GM12878 (cell line): ENCODE measurements at regions not wholly inside any gene's neighbourhood (a gene's known extent, or its start where the extent isn't known, plus 50 kb on each side); places are given as distances from the start of the nearest gene placed in this dataset.

ENCODE experiments used
- ATAC-seq: fragments of 200-7000 bp; cut with Tn5 transposase; 3 replicates; pipeline ENCODE4 v1.9.1; 2020; ENCODE audit warnings: mild to moderate bottlenecking, moderate library complexity
- BruUV-seq: library from RNA; stranded (reverse); fragments of 400-500 nt; replicated peaks from 2 replicates; lab custom pipeline; 2021; lab: Mats Ljungman, UMichigan
- CTCF ChIA-PET: fragments of 300-600 bp; sonication (Branson Sonifier 250); formaldehyde crosslinking; extraction: SDS; loops from one replicate; lab custom pipeline; 2021; ENCODE audit warnings: inconsistent platforms; lab: Yijun Ruan, JAX
- POLR2A ChIA-PET: fragments of 350-600 bp; formaldehyde crosslinking; extraction: SDS; loops from one replicate; lab custom pipeline; 2021; ENCODE audit warnings: inconsistent platforms; lab: Charles Lee
- RAD21 ChIA-PET: fragments of 300-600 bp; sonication (Branson Sonifier 250); formaldehyde crosslinking; loops from one replicate; lab custom pipeline; 2023; ENCODE audit warnings: antibody characterized with exemption; ENCODE audit not compliant: unreplicated experiment; lab: Charles Lee
- SMC1A ChIA-PET: fragments of 300-600 bp; sonication (Branson Sonifier 250); formaldehyde crosslinking; loops from one replicate; lab custom pipeline; 2023; ENCODE audit not compliant: unreplicated experiment, uncharacterized antibody; lab: Charles Lee
- DNase-seq: peaks from one replicate; pipeline ENCODE4 v3.0.0-alpha.2; 2011; ENCODE audit warnings: low read depth, low spot score
- FAIRE-seq: peaks from 3 replicates; lab custom pipeline; 2011; peaks lifted over from hg19 to GRCh38; lab: Jason Lieb, UNC
- H2AFZ ChIP-seq: 2 replicates; pipeline ENCODE4 v1.6.0; 2011; ENCODE audit warnings: low read depth, low read length, control low read depth; ENCODE audit not compliant: control insufficient read depth
- H3K27ac ChIP-seq: 2 replicates; pipeline ENCODE4 v1.5.1; 2011; ENCODE audit warnings: control low read depth; ENCODE audit not compliant: control insufficient read depth, insufficient read depth
- H3K27me3 ChIP-seq, 2 experiments: replicated peaks in 1 of 2; 2 replicates each; pipeline versions ENCODE4 v1.6.0 to v1.6.1; 2011; ENCODE audit warnings: low read length in 1 of 2; ENCODE audit not compliant: control insufficient read depth in 2 of 2, insufficient read depth in 2 of 2
- H3K36me3 ChIP-seq, 2 experiments: 2 replicates each; pipeline ENCODE4 v1.5.1; 2011; ENCODE audit warnings: low read length in 1 of 2; ENCODE audit not compliant: control insufficient read depth in 2 of 2, insufficient read depth in 2 of 2
- H3K4me1 ChIP-seq: 2 replicates; pipeline ENCODE4 v1.6.1; 2011; ENCODE audit warnings: mild to moderate bottlenecking, low read length, moderate library complexity, mixed read lengths; ENCODE audit not compliant: control insufficient read depth, insufficient read depth
- H3K4me2 ChIP-seq: 2 replicates; pipeline ENCODE4 v1.6.0; 2011; ENCODE audit warnings: control low read depth; ENCODE audit not compliant: control insufficient read depth, insufficient read depth
- H3K4me3 ChIP-seq: fragments of 200-600 bp; sonication (generic); 2 replicates; pipeline ENCODE4 v1.5.1; 2016
- H3K79me2 ChIP-seq: 2 replicates; pipeline ENCODE4 v1.6.0; 2011; ENCODE audit warnings: low read length; ENCODE audit not compliant: control insufficient read depth, insufficient read depth
- H3K9ac ChIP-seq: 2 replicates; pipeline ENCODE4 v1.8.0; 2011; ENCODE audit warnings: low read length, control low read depth, mixed read lengths; ENCODE audit not compliant: control insufficient read depth, insufficient read depth
- H3K9me3 ChIP-seq: replicated peaks from 3 replicates; pipeline ENCODE4 v1.5.1; 2011; ENCODE audit warnings: mild to moderate bottlenecking, low read length; ENCODE audit not compliant: control insufficient read depth, insufficient read depth
- H4K20me1 ChIP-seq: 2 replicates; pipeline ENCODE4 v1.6.0; 2011; ENCODE audit not compliant: control insufficient read depth, insufficient read depth
- CBX5 ChIP-seq: sonication (generic); IDR thresholded peaks from 2 replicates; pipeline ENCODE4 v1.6.1; 2016; ENCODE audit warnings: low read depth, moderate library complexity, mild to moderate bottlenecking, inconsistent platforms
- GATAD2B ChIP-seq: fragments of 450-650 bp; conservative IDR thresholded peaks from 2 replicates; pipeline ENCODE4 v1.6.1; 2017; ENCODE audit warnings: low read depth, mild to moderate bottlenecking, moderate library complexity
- HCFC1 ChIP-seq: fragments of 150-350 bp; IDR thresholded peaks from 2 replicates; pipeline ENCODE4 v1.6.1; 2014; ENCODE audit warnings: low read length
- MTA2 ChIP-seq: fragments of 450-650 bp; IDR thresholded peaks from 2 replicates; pipeline ENCODE4 v1.6.1; 2016; ENCODE audit warnings: low read depth, mild to moderate bottlenecking, moderate library complexity
- MTA3 ChIP-seq: IDR thresholded peaks from 2 replicates; pipeline ENCODE4 v1.6.1; 2012; ENCODE audit warnings: low read length, inconsistent platforms, borderline replicate concordance
- RELA ChIP-seq: fragments of 450-650 bp; IDR thresholded peaks from 2 replicates; pipeline ENCODE4 v1.8.0; 2014; ENCODE audit warnings: borderline replicate concordance; ENCODE audit not compliant: partially characterized antibody
- SIX5 ChIP-seq: IDR thresholded peaks from 2 replicates; pipeline ENCODE4 v1.6.1; 2011; ENCODE audit warnings: mild to moderate bottlenecking, low read depth, low read length, moderate library complexity; ENCODE audit not compliant: severe bottlenecking
- SMAD5 ChIP-seq: IDR thresholded peaks from 2 replicates; pipeline ENCODE4 v1.6.1; 2016; ENCODE audit warnings: antibody characterized with exemption, low read depth
- SP1 ChIP-seq: IDR thresholded peaks from one replicate; pipeline ENCODE4 v1.6.1; 2011; ENCODE audit warnings: low read depth, low read length
- SPI1 ChIP-seq: IDR thresholded peaks from 2 replicates; pipeline ENCODE4 v1.6.1; 2011; ENCODE audit warnings: low read depth, mild to moderate bottlenecking, low read length, moderate library complexity, borderline replicate concordance; ENCODE audit not compliant: insufficient read depth
- STAT3 ChIP-seq: IDR thresholded peaks from 2 replicates; pipeline ENCODE4 v1.6.1; 2011; ENCODE audit warnings: low read depth, low read length, improper control_type of control experiment
- TAF1 ChIP-seq: IDR thresholded peaks from 2 replicates; pipeline ENCODE4 v1.6.1; 2011; ENCODE audit warnings: mild to moderate bottlenecking, low read depth, low read length, borderline replicate concordance
- USF2 ChIP-seq: IDR thresholded peaks from 2 replicates; pipeline ENCODE4 v1.6.1; 2011; ENCODE audit warnings: low read depth, low read length, improper control_type of control experiment, borderline replicate concordance
- ZBTB33 ChIP-seq: fragments of 450-650 bp; IDR thresholded peaks from 2 replicates; pipeline ENCODE4 v1.6.1; 2017; ENCODE audit warnings: mild to moderate bottlenecking
- ZNF622 ChIP-seq: fragments of 450-650 bp; IDR thresholded peaks from 2 replicates; pipeline ENCODE4 v1.6.1; 2017; ENCODE audit warnings: mild to moderate bottlenecking, inconsistent platforms
- ZNF687 ChIP-seq: fragments of 450-650 bp; IDR thresholded peaks from 2 replicates; pipeline ENCODE4 v1.6.1; 2017; ENCODE audit warnings: mild to moderate bottlenecking, moderate library complexity
- WGBS: methylation state at CpG from one replicate; pipeline ENCODE4 v1.1.6; 2016; ENCODE audit warnings: low lambda C conversion rate; ENCODE audit not compliant: insufficient replicate concordance, insufficient coverage; ENCODE audit errors: missing lambda C conversion rate; 5-methylcytosine and 5-hydroxymethylcytosine counted together
- in situ Hi-C: fragments of 300-500 bp; cut with MboI; formaldehyde crosslinking; loops from 9 replicates; pipeline ENCODE4 v1.14.3; 2018; ENCODE audit warnings: mixed read lengths
- intact Hi-C: fragments of 100-400 bp; cut with micrococcal nuclease; formaldehyde crosslinking; loops from one replicate; pipeline ENCODE4 v1.14.2; 2022; ENCODE audit not compliant: unreplicated experiment

- TF ChIP-seq ZNF687 (no peak), GATAD2B (no peak)
Observed at GRCh38 chr22:47275605-47276449, 513.4 kb downstream of the TBC1D22A start (continued).

- Histone ChIP-seq H3K4me1 (no peaks in the 10 kb centered on the region), H3K4me3 (no peak overlapping the region), H3K27ac (no peak overlapping the region), H3K79me2 (no peaks in the 10 kb centered on the region), H3K27me3 (no peaks in the 10 kb centered on the region), H3K9ac (no peak overlapping the region), H2AFZ (no peak overlapping the region), H3K4me2 (no peak overlapping the region), H4K20me1 (no peaks in the 10 kb centered on the region), H3K36me3 (no peaks in the 10 kb centered on the region), H3K9me3 (no peaks in the 10 kb centered on the region)
- ChIA-PET RAD21 (no interaction called here), SMC1A (no interaction called here), CTCF (no interaction called here), POLR2A (no interaction called here)
- intact Hi-C loops (no loop called here), in situ Hi-C loops (no loop called here)
- WGBS: 27% methylated on average over 11 of the region's 11 CpGs
- ATAC-seq (no peak), DNase-seq (no peak), FAIRE-seq (no peak)
- no TSS peak for BruUV-seq
- TF ChIP-seq SPI1: no peak
- TF ChIP-seq ZBTB33: no peak
- TF ChIP-seq MTA2: no peak
- no peak for TF ChIP-seq TAF1
- TF ChIP-seq ZNF622: no peak
- TF ChIP-seq MTA3: no peak
- no peak for TF ChIP-seq HCFC1
- no peak for TF ChIP-seq USF2
- no peak for TF ChIP-seq SMAD5
- no peak for TF ChIP-seq RELA
- no peak for TF ChIP-seq STAT3
- no peak for TF ChIP-seq SIX5
- no peak for TF ChIP-seq CBX5
- TF ChIP-seq SP1: no peak
Observed at GRCh38 chr22:47274196-47274595, 511.7 kb downstream of the TBC1D22A start.
